ENCODE measurements at regions not wholly inside any gene's neighbourhood (a gene's known extent, or its start where the extent isn't known, plus 50 kb on each side); places are given as distances from the start of the nearest gene placed in this dataset.

GRCh38 chr12:97229004-97229403 lies 233.6 kb upstream of the RMST start:
- Histone ChIP-seq H3K4me3 (no peak overlapping the region), H3K27ac (replicated peaks) (no peak overlapping the region), H3K27me3 (ENCODE audit: low read depth) (no peaks in the 10 kb centered on the region), H3K4me1 (no peaks in the 10 kb centered on the region), H3K36me3 (no peaks in the 10 kb centered on the region), H3K9me3 (replicated peaks) (no peaks in the 10 kb centered on the region)
- no peak for DNase-seq
- intact Hi-C loops (cut with micrococcal nuclease), result no loop called here
- TF ChIP-seq CTCF (IDR thresholded peaks at IDR 0.05; ENCODE audit: borderline replicate concordance), result no peak

GRCh38 chr12:97235102-97235501 lies 227.5 kb upstream of the RMST start:
- Histone ChIP-seq H3K27me3 (ENCODE audit: low read depth) (no peaks in the 10 kb centered on the region), H3K27ac (replicated peaks) (no peak overlapping the region), H3K9me3 (replicated peaks) (no peaks in the 10 kb centered on the region), H3K4me1 (no peaks in the 10 kb centered on the region), H3K36me3 (no peaks in the 10 kb centered on the region), H3K4me3 (no peak overlapping the region)
- no peak for TF ChIP-seq CTCF (IDR thresholded peaks at IDR 0.05; ENCODE audit: borderline replicate concordance)
- DNase-seq, result no peak
- intact Hi-C loops (cut with micrococcal nuclease), result no loop called here

- Histone ChIP-seq H3K36me3 (no peaks in the 10 kb centered on the region), H3K4me1 (no peaks in the 10 kb centered on the region), H3K27ac (replicated peaks) (no peak overlapping the region), H3K9me3 (replicated peaks) (peaks cover 5% of the 10 kb centered on the region), H3K4me3 (no peak overlapping the region), H3K27me3 (ENCODE audit: low read depth) (no peaks in the 10 kb centered on the region)
- DNase-seq, result no peak
- intact Hi-C loops (cut with micrococcal nuclease), result no loop called here
- TF ChIP-seq CTCF (IDR thresholded peaks at IDR 0.05; ENCODE audit: borderline replicate concordance), result no peak
Observed at GRCh38 chr12:97246368-97246767, 216.2 kb upstream of the RMST start.

- intact Hi-C loops (cut with micrococcal nuclease), result no loop called here
- Histone ChIP-seq H3K9me3 (replicated peaks) (no peaks in the 10 kb centered on the region), H3K27ac (replicated peaks) (no peak overlapping the region), H3K4me3 (no peak overlapping the region), H3K4me1 (no peaks in the 10 kb centered on the region), H3K36me3 (no peaks in the 10 kb centered on the region), H3K27me3 (ENCODE audit: low read depth) (no peaks in the 10 kb centered on the region)
- no peak for DNase-seq
- no peak for TF ChIP-seq CTCF (IDR thresholded peaks at IDR 0.05; ENCODE audit: borderline replicate concordance)
Observed at GRCh38 chr12:97250483-97250882, 212.1 kb upstream of the RMST start.

GRCh38 chr12:97257726-97258125 lies 204.9 kb upstream of the RMST start:
- Histone ChIP-seq H3K27me3 (ENCODE audit: low read depth) (no peaks in the 10 kb centered on the region), H3K27ac (replicated peaks) (no peak overlapping the region), H3K4me3 (no peak overlapping the region), H3K36me3 (no peaks in the 10 kb centered on the region), H3K9me3 (replicated peaks) (no peaks in the 10 kb centered on the region), H3K4me1 (no peaks in the 10 kb centered on the region)
- DNase-seq, result no peak
- TF ChIP-seq CTCF (IDR thresholded peaks at IDR 0.05; ENCODE audit: borderline replicate concordance), result no peak
- intact Hi-C loops (cut with micrococcal nuclease), result no loop called here

- H3K27me3 ChIP-seq (ENCODE audit: low read depth), result no peaks in the 10 kb centered on the region
- no peaks in the 10 kb centered on the region for H3K4me1 ChIP-seq
- H3K4me3 ChIP-seq, result no peak overlapping the region
- no peak for TF ChIP-seq CTCF (IDR thresholded peaks at IDR 0.05; ENCODE audit: borderline replicate concordance)
- H3K27ac ChIP-seq (replicated peaks), result no peak overlapping the region
- no peak for DNase-seq
- no peaks in the 10 kb centered on the region for H3K36me3 ChIP-seq
- intact Hi-C loops (cut with micrococcal nuclease), result no loop called here
- no peaks in the 10 kb centered on the region for H3K9me3 ChIP-seq (replicated peaks)
Observed at GRCh38 chr12:97259098-97259497, 203.5 kb upstream of the RMST start.
